Endothelial cell of umbilical vein (primary cell): ENCODE measurements at regions not wholly inside any gene's neighbourhood (a gene's known extent, or its start where the extent isn't known, plus 50 kb on each side); places are given as distances from the start of the nearest gene placed in this dataset.

ENCODE experiments used
- BruUV-seq: library from RNA; stranded (reverse); fragments of 400-500 nt; replicated peaks from 2 replicates; lab custom pipeline; 2021; lab: Mats Ljungman, UMichigan
- CTCF ChIA-PET: fragments of 300-600, 350-600 bp; sonication (Branson Sonifier 250); formaldehyde crosslinking; loops from one replicate; lab custom pipeline; 2021; ENCODE audit warnings: antibody characterized with exemption, inconsistent platforms; lab: Charles Lee
- POLR2A ChIA-PET: fragments of 300-600, 350-600 bp; sonication (Branson Sonifier 250); formaldehyde crosslinking; loops from one replicate; lab custom pipeline; 2021; ENCODE audit warnings: antibody characterized with exemption, inconsistent platforms; lab: Charles Lee
- DNase-seq: peaks from one replicate; pipeline ENCODE4 v3.0.0-alpha.2; 2011; ENCODE audit warnings: low read depth, low spot score
- FAIRE-seq: peaks from 2 replicates; lab custom pipeline; 2011; peaks lifted over from hg19 to GRCh38; lab: Jason Lieb, UNC
- H2AFZ ChIP-seq: 2 replicates; pipeline ENCODE4 v1.6.0; 2012; ENCODE audit warnings: low read depth, low read length, control low read depth, inconsistent platforms
- H3K27ac ChIP-seq: 2 replicates; pipeline ENCODE4 v1.5.1; 2011; ENCODE audit warnings: low read depth, mild to moderate bottlenecking, control low read depth, low read length, moderate library complexity; ENCODE audit not compliant: insufficient read depth
- H3K27me3 ChIP-seq, 2 experiments: 2 replicates each; pipeline versions ENCODE4 v1.6.0 to v1.6.1; 2011; ENCODE audit warnings: low read length in 2 of 2, mixed read lengths in 1 of 2; ENCODE audit not compliant: control insufficient read depth in 2 of 2, insufficient read depth in 2 of 2
- H3K36me3 ChIP-seq, 2 experiments: 2 replicates in 1 of 2; 3 replicates in 1 of 2; pipeline ENCODE4 v1.5.1; 2011; ENCODE audit warnings: low read length in 2 of 2, mild to moderate bottlenecking in 1 of 2, moderate library complexity in 1 of 2; ENCODE audit not compliant: control insufficient read depth in 2 of 2, insufficient read depth in 2 of 2; ENCODE audit errors: extremely low read depth in 1 of 2
- H3K4me1 ChIP-seq: 3 replicates; pipeline ENCODE4 v1.5.1; 2011; ENCODE audit warnings: mild to moderate bottlenecking, low read length; ENCODE audit not compliant: control insufficient read depth, insufficient read depth; ENCODE audit errors: extremely low read depth
- H3K4me2 ChIP-seq: 2 replicates; pipeline ENCODE4 v1.6.1; 2011; ENCODE audit warnings: low read length, control low read depth, mixed read lengths; ENCODE audit not compliant: insufficient read depth
- H3K4me3 ChIP-seq, 3 experiments: fragments of 200-600 bp in 1 of 3; sonication (generic), shearing (Covaris generic) in 1 of 3; replicated peaks in 1 of 3; 2 replicates each; pipeline ENCODE4 v1.5.1; 2011 to 2016; ENCODE audit warnings: control low read depth in 3 of 3, low read length in 3 of 3, mild to moderate bottlenecking in 2 of 3, inconsistent platforms in 1 of 3, low read depth in 1 of 3, moderate library complexity in 1 of 3; ENCODE audit not compliant: insufficient read depth in 1 of 3
- H3K79me2 ChIP-seq: 2 replicates; pipeline ENCODE4 v1.6.0; 2012; ENCODE audit warnings: low read length, inconsistent platforms; ENCODE audit not compliant: control insufficient read depth, insufficient read depth
- H3K9ac ChIP-seq: replicated peaks from 2 replicates; pipeline ENCODE3; 2011; ENCODE audit warnings: low read length, control low read depth; ENCODE audit not compliant: insufficient read depth; ENCODE audit errors: extremely low read depth
- H3K9me1 ChIP-seq: replicated peaks from 3 replicates; pipeline ENCODE4 v1.6.0; 2011; ENCODE audit warnings: mild to moderate bottlenecking, low read length; ENCODE audit not compliant: control insufficient read depth, insufficient read depth; ENCODE audit errors: extremely low read depth
- H3K9me3 ChIP-seq: replicated peaks from 2 replicates; pipeline ENCODE4 v1.5.1; 2012; ENCODE audit warnings: low read length, inconsistent platforms; ENCODE audit not compliant: control insufficient read depth, insufficient read depth
- H4K20me1 ChIP-seq: replicated peaks from 2 replicates; pipeline ENCODE3; 2011; ENCODE audit warnings: mild to moderate bottlenecking, low read length; ENCODE audit not compliant: control insufficient read depth, insufficient read depth; ENCODE audit errors: extremely low read depth
- CTCF ChIP-seq, 2 donors: IDR thresholded peaks; 1 replicate in 1 of 2; 2 replicates in 1 of 2; pipeline ENCODE4 v1.5.1; 2011; ENCODE audit warnings: low read length in 2 of 2, mild to moderate bottlenecking in 2 of 2, moderate library complexity in 2 of 2, control low read depth in 1 of 2, inconsistent platforms in 1 of 2, low read depth in 1 of 2; ENCODE audit not compliant: insufficient read depth in 1 of 2; ENCODE audit errors: extremely low read depth in 1 of 2
- EZH2 ChIP-seq: IDR thresholded peaks from 2 replicates; pipeline ENCODE4 v1.6.1; 2012; ENCODE audit warnings: borderline replicate concordance, low read depth, mild to moderate bottlenecking, moderate library complexity, low read length, inconsistent platforms; ENCODE audit not compliant: severe bottlenecking
- FOS ChIP-seq: IDR thresholded peaks from 2 replicates; pipeline ENCODE4 v1.6.1; 2011; ENCODE audit warnings: mild to moderate bottlenecking, low read length, moderate library complexity, borderline replicate concordance; ENCODE audit not compliant: insufficient read depth
- GATA2 ChIP-seq: IDR thresholded peaks from 2 replicates; pipeline ENCODE4 v1.7.0; 2011; ENCODE audit warnings: low read depth, mild to moderate bottlenecking, moderate library complexity, mixed read lengths, low read length; ENCODE audit not compliant: insufficient read length, insufficient read depth
- JUN ChIP-seq: IDR thresholded peaks from 2 replicates; pipeline ENCODE4 v1.6.1; 2011; ENCODE audit warnings: borderline replicate concordance, low read depth; ENCODE audit not compliant: insufficient read length, insufficient read depth
- MAX ChIP-seq: IDR thresholded peaks from 2 replicates; pipeline ENCODE4 v1.6.1; 2011; ENCODE audit not compliant: insufficient read depth, insufficient read length
- MYC ChIP-seq: IDR thresholded peaks from one replicate; pipeline ENCODE4 v1.6.1; 2011; ENCODE audit warnings: mild to moderate bottlenecking, low read depth, low read length
- POLR2A ChIP-seq: IDR thresholded peaks from 2 replicates; pipeline ENCODE4 v1.6.1; 2012; ENCODE audit warnings: low read depth, mild to moderate bottlenecking, control low read depth, low read length
- POLR2AphosphoS5 ChIP-seq: IDR thresholded peaks from 2 replicates; pipeline ENCODE4 v1.6.1; 2012; ENCODE audit warnings: low read depth, mild to moderate bottlenecking, control low read depth, low read length, moderate library complexity; ENCODE audit not compliant: insufficient read depth
- dilution Hi-C: fragments of 300-500 bp; cut with MboI; formaldehyde crosslinking; loops from one replicate; pipeline ENCODE4 v1.15.0; 2019; ENCODE audit warnings: low sequenced_read_pairs; ENCODE audit not compliant: extremely low pct_ligation_motif_present
- intact Hi-C: fragments of 100-400 bp; cut with micrococcal nuclease; formaldehyde crosslinking; loops from one replicate; pipeline ENCODE4 v1.10.0; 2022

- H3K79me2 ChIP-seq = no peaks in the 10 kb centered on the region
- no peaks in the 10 kb centered on the region for H3K9me3 ChIP-seq
- no peaks in the 10 kb centered on the region for H3K27me3 ChIP-seq
- no TSS peak for BruUV-seq
- ChIA-PET POLR2A (no interaction called here), CTCF (no interaction called here)
- no peak overlapping the region for H3K27ac ChIP-seq
- H3K4me1 ChIP-seq = no peaks in the 10 kb centered on the region
- FAIRE-seq (no peak), DNase-seq (no peak)
- no peaks in the 10 kb centered on the region for H3K9me1 ChIP-seq
- no peak overlapping the region for H3K9ac ChIP-seq
- H3K36me3 ChIP-seq = no peaks in the 10 kb centered on the region
- intact Hi-C loops = no loop called here
- no peak overlapping the region for H3K4me3 ChIP-seq
- dilution Hi-C loops = no loop called here
- no peak overlapping the region for H3K4me2 ChIP-seq
- H4K20me1 ChIP-seq = no peaks in the 10 kb centered on the region
- TF ChIP-seq MYC (no peak), MAX (no peak), GATA2 (no peak), POLR2AphosphoS5 (no peak), JUN (no peak), POLR2A (no peak), EZH2 (no peak), FOS (no peak), CTCF (IDR thresholded peaks at IDR 0.05; ENCODE audit: extremely low read depth in 1 of 2, insufficient read depth in 1 of 2, low read depth in 1 of 2, low read length in 2 of 2) (no peak)
- no peak overlapping the region for H2AFZ ChIP-seq
Observed at GRCh38 chr5:62702126-62702525, 123.5 kb downstream of the LRRC70 start.
